ENCODE measurements at regions not wholly inside any gene's neighbourhood (a gene's known extent, or its start where the extent isn't known, plus 50 kb on each side); places are given as distances from the start of the nearest gene placed in this dataset.
"Not testable (repeated sequence)": the region's sequence is repeated elsewhere in the genome, so short reads cannot be mapped to it uniquely, and the experiment has no call there.

- DNase-seq = no peak
These were observed 879.0 kb downstream of the UQCRFS1 start for GRCh38 chr19:28333909-28334308.

GRCh38 chr19:28332886-28333285 lies 880.1 kb downstream of the UQCRFS1 start:
- no peak for DNase-seq

GRCh38 chr19:28332351-28332750 lies 880.6 kb downstream of the UQCRFS1 start:
- no peak for DNase-seq

GRCh38 chr19:28331596-28331995 lies 881.4 kb downstream of the UQCRFS1 start:
- DNase-seq = no peak

- DNase-seq = no peak
These were observed 882.1 kb downstream of the UQCRFS1 start for GRCh38 chr19:28330831-28331230.

- DNase-seq = no peak
These were observed 883.5 kb downstream of the UQCRFS1 start for GRCh38 chr19:28329429-28329828.

- DNase-seq = no peak
These were observed 885.0 kb downstream of the UQCRFS1 start for GRCh38 chr19:28327905-28328304.

- no peak for DNase-seq
These were observed 886.2 kb downstream of the UQCRFS1 start for GRCh38 chr19:28326746-28327145.

- no peak for DNase-seq
These were observed 888.5 kb downstream of the UQCRFS1 start for GRCh38 chr19:28324275-28325060.

- no peak for DNase-seq
These were observed 890.0 kb downstream of the UQCRFS1 start for GRCh38 chr19:28322945-28323344.

- no peak for DNase-seq
These were observed 890.5 kb downstream of the UQCRFS1 start for GRCh38 chr19:28322491-28322890.

- no peak for DNase-seq
These were observed 893.0 kb downstream of the UQCRFS1 start for GRCh38 chr19:28319918-28320317.

GRCh38 chr19:28319227-28319626 lies 893.7 kb downstream of the UQCRFS1 start:
- DNase-seq = no peak

- no peak for DNase-seq
These were observed 894.3 kb downstream of the UQCRFS1 start for GRCh38 chr19:28318469-28319179.

GRCh38 chr19:28316464-28316863 lies 896.5 kb downstream of the UQCRFS1 start:
- DNase-seq = no peak

GRCh38 chr19:28314756-28315155 lies 898.2 kb downstream of the UQCRFS1 start:
- no peak for DNase-seq

GRCh38 chr19:28314287-28314686 lies 898.7 kb downstream of the UQCRFS1 start:
- DNase-seq = no peak

GRCh38 chr19:28313633-28314032 lies 899.3 kb downstream of the UQCRFS1 start:
- no peak for DNase-seq

- DNase-seq = no peak
These were observed 900.7 kb downstream of the UQCRFS1 start for GRCh38 chr19:28312269-28312668.

- DNase-seq = not testable (repeated sequence)
These were observed 902.1 kb downstream of the UQCRFS1 start for GRCh38 chr19:28310829-28311228.

- no peak for DNase-seq
These were observed 903.9 kb downstream of the UQCRFS1 start for GRCh38 chr19:28309070-28309469.

- no peak for DNase-seq
These were observed 905.0 kb downstream of the UQCRFS1 start for GRCh38 chr19:28307963-28308362.

- no peak for DNase-seq
These were observed 905.5 kb downstream of the UQCRFS1 start for GRCh38 chr19:28307487-28307886.

GRCh38 chr19:28305513-28305912 lies 907.4 kb downstream of the UQCRFS1 start:
- no peak for DNase-seq
